Fibroblast of peridontal ligament (primary cell): ENCODE measurements at regions not wholly inside any gene's neighbourhood (a gene's known extent, or its start where the extent isn't known, plus 50 kb on each side); places are given as distances from the start of the nearest gene placed in this dataset.
A peak's percentile ranks its signal among the peaks of the same experiment; 100 is the strongest.
"Not testable (repeated sequence)": the region's sequence is repeated elsewhere in the genome, so short reads cannot be mapped to it uniquely, and the experiment has no call there.

Source experiments
- DNase-seq: peaks from one replicate; pipeline ENCODE4 v3.0.0-alpha.2; 2010; ENCODE audit errors: extremely low read depth

- no peak for DNase-seq
Observed at GRCh38 chr1:48084826-48085225, 87.6 kb upstream of the TRABD2B start.

GRCh38 chr1:48082271-48082962, 85.2 kb upstream of the TRABD2B start:
- no peak for DNase-seq

- no peak for DNase-seq
Observed at GRCh38 chr1:48080331-48081255, 83.4 kb upstream of the TRABD2B start.

- no peak for DNase-seq
Observed at GRCh38 chr1:48079096-48079495, 81.9 kb upstream of the TRABD2B start.

GRCh38 chr1:48077795-48078222, 80.6 kb upstream of the TRABD2B start:
- DNase-seq, result peak; percentile 7

- no peak for DNase-seq
Observed at GRCh38 chr1:48076017-48076416, 78.8 kb upstream of the TRABD2B start.

DNA sequence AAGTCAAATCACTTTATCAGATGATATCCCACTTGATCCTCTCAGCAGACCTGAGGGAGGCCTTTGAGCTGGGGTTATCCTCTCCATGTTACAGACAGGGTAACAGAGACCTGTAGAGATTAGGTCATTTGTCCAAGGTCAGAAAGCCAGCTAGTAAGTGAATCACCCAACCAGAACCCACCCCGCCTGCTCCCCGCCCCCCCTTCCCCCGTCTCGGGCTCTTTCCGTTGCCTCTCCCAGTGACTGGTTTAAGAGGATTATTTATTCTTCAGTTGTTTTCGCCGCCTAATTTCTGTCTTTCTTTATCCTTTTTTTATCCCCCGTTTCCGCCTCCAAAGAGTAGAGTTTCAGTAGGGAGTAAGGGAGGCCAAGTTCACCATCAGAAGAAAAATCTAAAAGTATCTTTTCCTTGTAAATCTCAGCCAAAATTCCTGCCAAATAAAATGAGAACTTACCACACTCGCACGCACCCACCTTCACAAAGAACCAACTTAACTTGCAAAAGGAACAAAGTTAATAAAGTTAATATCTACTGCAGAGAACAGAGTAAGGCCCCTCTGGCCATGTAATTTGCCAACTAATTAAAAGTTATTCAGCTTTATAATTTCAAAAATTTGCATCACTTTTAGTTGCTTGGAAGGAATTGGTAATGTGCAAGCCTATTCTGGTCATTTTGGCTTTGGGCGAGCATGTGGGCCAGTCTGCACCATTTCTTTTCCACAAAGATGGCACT, 76.8 kb upstream of the TRABD2B start:
- no peak for DNase-seq

GRCh38 chr1:48071513-48071912, 74.3 kb upstream of the TRABD2B start:
- DNase-seq, result no peak

DNA sequence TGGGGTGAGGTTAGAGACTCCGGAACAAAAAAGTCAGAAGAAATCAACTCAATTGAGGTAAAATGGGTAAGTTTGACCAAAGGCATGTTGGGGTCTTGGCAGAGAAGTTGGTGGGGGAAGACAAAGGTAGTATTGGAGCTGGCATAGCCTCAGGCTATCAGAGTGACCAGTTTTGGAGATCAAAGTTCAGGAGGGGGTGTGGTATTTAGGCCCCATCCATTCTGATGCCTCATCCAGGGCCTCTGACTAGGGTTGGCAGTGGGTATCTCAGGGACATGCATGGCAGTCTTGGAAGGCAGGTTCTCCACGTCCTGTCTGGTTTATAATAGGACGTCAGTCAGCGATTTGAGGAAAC, 73.2 kb upstream of the TRABD2B start:
- DNase-seq, result no peak

- peak; percentile 70 for DNase-seq
Observed at GRCh38 chr1:48069662-48070395, 72.6 kb upstream of the TRABD2B start.

DNA sequence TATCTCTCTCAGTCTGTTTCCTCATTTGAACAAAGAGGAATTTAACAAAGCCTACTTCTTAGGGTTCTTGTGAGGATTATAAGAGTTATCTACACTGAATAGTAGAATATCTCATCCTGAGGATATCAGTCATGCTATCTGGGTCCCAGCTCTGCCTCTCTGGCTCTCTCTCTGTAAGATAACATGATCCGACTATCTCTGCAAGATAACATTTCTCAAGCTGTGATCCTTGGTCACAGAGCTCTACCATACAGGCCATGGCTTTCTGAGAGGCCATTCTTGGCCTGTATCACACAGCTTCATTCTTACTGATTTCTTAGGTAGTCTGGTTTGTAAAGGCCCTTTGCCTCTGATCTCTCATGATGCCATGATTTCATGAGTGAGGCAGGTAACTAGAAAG, 71.0 kb upstream of the TRABD2B start:
- DNase-seq, result no peak

GRCh38 chr1:48066936-48067335, 69.8 kb upstream of the TRABD2B start:
- DNase-seq, result no peak

DNA sequence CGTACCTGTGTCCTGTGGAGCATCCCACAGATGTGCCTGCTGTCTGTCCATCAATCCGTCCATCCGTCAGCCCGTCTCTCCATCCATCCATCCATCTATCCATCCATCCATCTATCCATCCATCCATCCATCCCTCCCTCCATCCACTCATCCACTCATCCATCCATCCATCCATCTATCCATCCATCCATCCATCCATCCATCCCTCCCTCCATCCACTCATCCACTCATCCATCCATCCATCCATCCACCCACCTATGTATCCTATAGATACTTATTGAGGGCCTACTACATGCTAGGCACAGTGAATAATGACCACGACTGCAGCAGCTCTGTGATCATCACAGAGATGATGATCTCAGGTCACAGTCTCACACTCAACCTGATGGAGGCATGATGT, 67.5 kb upstream of the TRABD2B start:
- not testable (repeated sequence) for DNase-seq

DNA sequence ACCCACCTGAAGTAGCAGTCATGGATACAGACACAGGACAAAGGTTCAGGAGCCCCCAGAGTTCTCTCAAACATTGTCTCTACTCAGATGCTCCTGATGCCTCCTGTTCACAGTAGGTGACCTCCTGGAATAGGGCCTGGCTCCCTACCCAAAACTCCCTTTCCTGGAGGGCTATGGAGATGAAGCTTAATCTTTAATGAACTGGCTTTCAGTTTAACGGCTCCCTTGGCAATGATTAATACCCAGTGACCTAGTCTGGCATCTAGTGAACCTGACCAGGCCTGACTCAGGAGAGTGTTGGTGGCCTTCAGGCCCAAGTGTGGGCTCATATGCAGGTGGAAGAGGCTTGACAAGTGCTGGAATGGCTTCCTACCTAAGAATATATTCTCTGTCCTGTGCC, 65.2 kb upstream of the TRABD2B start:
- DNase-seq, result no peak

GRCh38 chr1:48061162-48062136, 64.3 kb upstream of the TRABD2B start:
- DNase-seq, result peak; percentile 73

DNA sequence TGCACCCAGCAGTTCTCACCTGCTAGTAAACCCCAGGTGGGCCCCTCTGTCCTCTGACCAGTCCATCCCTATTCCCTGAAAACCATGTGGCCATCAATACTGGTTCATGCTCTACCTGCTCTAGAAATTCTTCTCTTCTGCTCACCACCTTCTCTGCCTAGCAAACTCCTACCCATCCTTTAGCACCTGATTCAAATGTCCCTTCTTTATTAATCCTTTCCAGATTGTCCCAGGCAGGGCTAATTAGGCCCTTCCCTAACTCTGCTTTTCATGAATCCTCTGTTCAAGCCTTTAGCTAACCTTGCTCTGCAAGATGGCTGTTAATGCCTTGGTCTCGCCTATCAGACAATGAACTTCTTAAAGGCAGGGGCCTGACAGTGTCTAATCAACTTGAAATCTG, 62.1 kb upstream of the TRABD2B start:
- DNase-seq, result no peak

GRCh38 chr1:48058135-48059025, 61.2 kb upstream of the TRABD2B start:
- DNase-seq, result no peak

GRCh38 chr1:48057249-48057648, 60.1 kb upstream of the TRABD2B start:
- DNase-seq, result no peak
